ENCODE measurements at regions not wholly inside any gene's neighbourhood (a gene's known extent, or its start where the extent isn't known, plus 50 kb on each side); places are given as distances from the start of the nearest gene placed in this dataset.

DNA sequence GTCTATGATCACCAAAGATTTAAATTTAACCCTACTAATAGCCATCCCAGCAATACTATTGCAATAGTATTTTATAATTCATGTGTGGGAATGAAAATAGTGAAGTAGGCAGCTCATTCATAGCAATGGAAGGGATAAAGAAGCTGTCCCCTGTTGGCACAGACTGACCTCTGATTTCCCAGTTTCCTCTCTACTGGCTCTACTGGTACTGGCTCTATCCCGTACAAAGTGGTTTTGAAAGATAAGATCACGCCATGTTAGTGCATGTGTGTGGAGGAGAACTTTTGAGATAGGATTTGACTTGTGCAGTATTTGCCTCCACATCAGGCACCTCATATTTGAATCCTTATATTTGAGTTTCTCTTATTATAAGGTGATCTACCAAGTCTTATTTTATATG is 227.3 kb upstream of the ADGRL2 start:
- TF ChIP-seq FOXP2 (optimal IDR thresholded peaks at IDR 0.05; ENCODE audit: control extremely low read depth, extremely low read length, insufficient read depth) (no peak), POLR2AphosphoS5 (IDR thresholded peaks at IDR 0.05; ENCODE audit: borderline replicate concordance, low read depth, low read length) (no peak), EZH2 (IDR thresholded peaks at IDR 0.05) (no peak)
- DNase-seq (ENCODE audit: low read depth, low spot score): no peak
- no peak overlapping the region for H3K4me3 ChIP-seq
- H3K36me3 ChIP-seq (ENCODE audit: insufficient read depth, low read length): no peaks in the 10 kb centered on the region
- H3K27ac ChIP-seq: no peak overlapping the region
- H3K9me3 ChIP-seq (ENCODE audit: low read depth, low read length): no peaks in the 10 kb centered on the region
- H3K9ac ChIP-seq (ENCODE audit: insufficient read length): no peak overlapping the region

DNA sequence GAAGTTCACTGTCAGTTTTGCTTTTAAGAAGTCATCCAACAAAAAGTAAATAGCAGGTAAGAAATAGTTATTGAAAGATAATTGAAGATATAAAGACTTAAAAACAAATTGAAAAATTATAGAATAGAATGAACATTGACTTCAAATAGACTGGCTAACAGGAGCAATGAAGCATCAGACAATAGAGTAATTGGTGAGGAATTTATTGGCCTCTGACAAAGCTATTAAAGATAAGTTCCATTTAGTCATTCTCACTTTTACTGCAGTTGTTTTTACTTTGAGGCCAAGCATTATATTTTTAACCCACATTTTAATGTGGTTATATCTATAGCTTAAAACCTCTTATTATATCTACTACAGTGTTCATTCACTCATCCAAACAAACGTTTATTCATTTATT is 228.8 kb upstream of the ADGRL2 start:
- Histone ChIP-seq H3K36me3 (ENCODE audit: insufficient read depth, low read length) (no peaks in the 10 kb centered on the region), H3K27ac (no peak overlapping the region), H3K9ac (ENCODE audit: insufficient read length) (no peak overlapping the region), H3K9me3 (ENCODE audit: low read depth, low read length) (no peaks in the 10 kb centered on the region), H3K4me3 (no peak overlapping the region)
- DNase-seq (ENCODE audit: low read depth, low spot score): no peak
- TF ChIP-seq EZH2 (IDR thresholded peaks at IDR 0.05): no peak

DNA sequence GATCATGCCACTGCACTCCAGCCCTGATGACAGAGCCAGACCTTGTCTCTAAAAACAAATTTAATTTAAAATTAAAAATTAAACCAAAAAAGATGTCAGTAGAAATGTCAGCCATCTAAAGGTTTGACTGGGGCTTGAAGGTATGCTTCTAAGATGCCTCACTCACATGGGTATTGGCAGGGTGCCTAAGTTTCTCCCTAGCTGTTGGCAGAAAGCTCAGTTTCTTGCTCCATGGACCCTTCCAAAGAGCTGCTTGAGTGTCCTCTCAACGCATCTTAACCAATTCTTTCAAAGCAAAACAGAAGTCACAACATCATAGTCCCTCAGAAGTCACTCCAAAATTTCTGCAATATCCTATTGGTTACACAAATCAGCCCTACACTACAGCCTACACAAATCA is 231.0 kb upstream of the ADGRL2 start:
- Histone ChIP-seq H3K4me3 (no peak overlapping the region), H3K9me3 (ENCODE audit: low read depth, low read length) (no peaks in the 10 kb centered on the region), H3K36me3 (ENCODE audit: insufficient read depth, low read length) (no peaks in the 10 kb centered on the region), H3K9ac (ENCODE audit: insufficient read length) (no peak overlapping the region), H3K27ac (no peak overlapping the region)
- no peak for DNase-seq (ENCODE audit: low read depth, low spot score)
- TF ChIP-seq POLR2AphosphoS5 (IDR thresholded peaks at IDR 0.05; ENCODE audit: borderline replicate concordance, low read depth, low read length) (no peak), FOXP2 (optimal IDR thresholded peaks at IDR 0.05; ENCODE audit: control extremely low read depth, extremely low read length, insufficient read depth) (no peak), EZH2 (IDR thresholded peaks at IDR 0.05) (no peak)

DNA sequence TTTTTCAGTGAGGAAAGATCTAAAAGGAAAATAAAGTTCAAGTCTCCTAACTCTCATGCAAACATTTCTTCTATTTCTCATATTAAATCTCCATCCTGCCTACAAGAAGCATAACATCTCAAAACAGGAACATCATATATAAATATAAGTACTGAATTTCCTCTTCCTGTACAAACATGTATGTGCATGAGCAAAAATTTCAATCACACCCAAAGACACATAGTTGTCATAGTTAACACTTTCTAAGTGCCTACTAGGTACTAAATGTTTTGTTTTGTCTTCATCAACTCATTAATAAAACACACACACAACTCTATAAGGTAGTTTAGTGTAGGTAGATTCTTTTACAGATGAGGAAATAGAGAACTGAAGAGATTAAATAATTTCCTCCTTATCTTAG is 237.1 kb upstream of the ADGRL2 start:
- H3K36me3 ChIP-seq (ENCODE audit: insufficient read depth, low read length): no peaks in the 10 kb centered on the region
- no peak overlapping the region for H3K4me3 ChIP-seq
- no peak for TF ChIP-seq POLR2AphosphoS5 (IDR thresholded peaks at IDR 0.05; ENCODE audit: borderline replicate concordance, low read depth, low read length)
- no peak for TF ChIP-seq EZH2 (IDR thresholded peaks at IDR 0.05)
- TF ChIP-seq FOXP2 (optimal IDR thresholded peaks at IDR 0.05; ENCODE audit: control extremely low read depth, extremely low read length, insufficient read depth): no peak
- no peak overlapping the region for H3K9ac ChIP-seq (ENCODE audit: insufficient read length)
- DNase-seq (ENCODE audit: low read depth, low spot score): no peak
- no peaks in the 10 kb centered on the region for H3K9me3 ChIP-seq (ENCODE audit: low read depth, low read length)
- H3K27ac ChIP-seq: no peak overlapping the region

DNA sequence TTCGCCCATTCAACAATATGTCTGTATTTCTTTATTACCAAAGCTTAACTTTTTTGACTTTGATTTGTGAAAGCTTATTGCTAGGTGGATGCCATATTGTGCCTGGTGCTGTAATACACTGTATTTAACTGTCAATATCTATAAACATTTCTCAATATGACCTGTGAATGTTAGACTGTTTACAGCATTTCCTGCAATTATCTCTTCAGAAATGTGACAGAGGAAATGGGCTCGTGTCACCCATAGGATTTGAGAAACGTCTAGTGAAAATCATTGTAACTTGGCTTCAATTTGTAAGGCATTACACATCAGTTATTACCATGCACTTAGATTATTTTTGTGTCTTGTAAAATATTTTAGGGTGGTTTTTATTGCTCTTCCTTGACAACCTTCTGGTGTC is 237.8 kb upstream of the ADGRL2 start:
- Histone ChIP-seq H3K9me3 (ENCODE audit: low read depth, low read length) (no peaks in the 10 kb centered on the region), H3K9ac (ENCODE audit: insufficient read length) (no peak overlapping the region), H3K27ac (no peak overlapping the region), H3K36me3 (ENCODE audit: insufficient read depth, low read length) (no peaks in the 10 kb centered on the region), H3K4me3 (no peak overlapping the region)
- TF ChIP-seq FOXP2 (optimal IDR thresholded peaks at IDR 0.05; ENCODE audit: control extremely low read depth, extremely low read length, insufficient read depth) (no peak), EZH2 (IDR thresholded peaks at IDR 0.05) (no peak), POLR2AphosphoS5 (IDR thresholded peaks at IDR 0.05; ENCODE audit: borderline replicate concordance, low read depth, low read length) (no peak)
- no peak for DNase-seq (ENCODE audit: low read depth, low spot score)

DNA sequence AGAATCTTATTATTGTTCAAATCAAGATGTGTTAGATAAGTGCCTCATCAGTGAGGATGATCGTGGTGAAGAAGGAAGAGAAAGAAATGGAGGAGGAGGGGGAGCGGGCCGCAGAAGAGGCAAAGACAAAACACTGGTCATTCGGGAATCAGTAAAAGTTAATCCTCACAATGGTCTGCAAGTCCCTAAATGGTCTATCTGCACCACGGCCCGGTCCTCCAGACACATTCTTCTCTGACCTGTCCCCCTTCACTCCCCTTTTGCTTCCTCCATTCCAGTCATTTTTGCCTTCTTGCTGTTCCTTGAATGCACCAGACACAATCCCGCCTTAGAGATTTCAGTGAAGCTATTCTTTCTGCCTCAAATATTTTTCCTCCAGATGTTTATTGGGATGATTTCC is 240.1 kb upstream of the ADGRL2 start:
- Histone ChIP-seq H3K9me3 (ENCODE audit: low read depth, low read length) (no peaks in the 10 kb centered on the region), H3K36me3 (ENCODE audit: insufficient read depth, low read length) (no peaks in the 10 kb centered on the region), H3K4me3 (no peak overlapping the region), H3K9ac (ENCODE audit: insufficient read length) (no peak overlapping the region), H3K27ac (no peak overlapping the region)
- DNase-seq (ENCODE audit: low read depth, low spot score): no peak
- no peak for TF ChIP-seq FOXP2 (optimal IDR thresholded peaks at IDR 0.05; ENCODE audit: control extremely low read depth, extremely low read length, insufficient read depth)
- TF ChIP-seq POLR2AphosphoS5 (IDR thresholded peaks at IDR 0.05; ENCODE audit: borderline replicate concordance, low read depth, low read length): no peak
- no peak for TF ChIP-seq EZH2 (IDR thresholded peaks at IDR 0.05)

DNA sequence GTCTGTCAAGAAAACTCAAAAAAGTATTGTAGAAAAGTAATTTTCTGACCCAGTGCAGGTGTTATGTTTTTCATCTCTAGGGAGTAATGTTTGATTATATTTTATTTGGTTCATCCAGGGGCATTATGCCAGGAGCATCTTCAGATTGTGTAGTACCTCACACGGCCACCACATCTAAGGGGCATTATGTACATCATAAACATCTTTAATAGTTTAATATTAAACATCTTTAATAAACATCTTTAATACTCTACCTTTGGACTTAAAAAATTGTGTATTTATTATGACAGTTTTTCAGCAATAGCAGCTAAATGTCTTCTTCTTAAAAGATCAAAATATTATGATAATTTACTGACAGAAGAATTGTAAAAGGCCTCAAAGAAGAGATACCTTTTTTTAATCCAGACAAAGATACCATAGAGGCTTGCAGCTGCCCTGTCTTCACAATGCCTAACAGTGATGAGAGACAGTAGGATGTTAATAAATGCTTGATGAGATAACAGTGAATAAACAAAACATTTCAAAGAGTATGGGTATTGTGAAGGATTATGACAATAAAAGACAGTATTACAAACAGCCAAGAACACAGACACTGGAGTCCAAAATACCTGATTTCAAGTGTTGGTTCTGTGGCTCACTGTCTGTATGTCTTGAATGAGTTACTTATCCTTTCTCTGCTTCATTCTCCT is 240.9 kb upstream of the ADGRL2 start:
- DNase-seq (ENCODE audit: low read depth, low spot score): no peak
- Histone ChIP-seq H3K9ac (ENCODE audit: insufficient read length) (no peak overlapping the region), H3K4me3 (no peak overlapping the region), H3K9me3 (ENCODE audit: low read depth, low read length) (no peaks in the 10 kb centered on the region), H3K27ac (no peak overlapping the region), H3K36me3 (ENCODE audit: insufficient read depth, low read length) (no peaks in the 10 kb centered on the region)
- no peak for TF ChIP-seq POLR2AphosphoS5 (IDR thresholded peaks at IDR 0.05; ENCODE audit: borderline replicate concordance, low read depth, low read length)
- TF ChIP-seq EZH2 (IDR thresholded peaks at IDR 0.05): no peak
- no peak for TF ChIP-seq FOXP2 (optimal IDR thresholded peaks at IDR 0.05; ENCODE audit: control extremely low read depth, extremely low read length, insufficient read depth)

DNA sequence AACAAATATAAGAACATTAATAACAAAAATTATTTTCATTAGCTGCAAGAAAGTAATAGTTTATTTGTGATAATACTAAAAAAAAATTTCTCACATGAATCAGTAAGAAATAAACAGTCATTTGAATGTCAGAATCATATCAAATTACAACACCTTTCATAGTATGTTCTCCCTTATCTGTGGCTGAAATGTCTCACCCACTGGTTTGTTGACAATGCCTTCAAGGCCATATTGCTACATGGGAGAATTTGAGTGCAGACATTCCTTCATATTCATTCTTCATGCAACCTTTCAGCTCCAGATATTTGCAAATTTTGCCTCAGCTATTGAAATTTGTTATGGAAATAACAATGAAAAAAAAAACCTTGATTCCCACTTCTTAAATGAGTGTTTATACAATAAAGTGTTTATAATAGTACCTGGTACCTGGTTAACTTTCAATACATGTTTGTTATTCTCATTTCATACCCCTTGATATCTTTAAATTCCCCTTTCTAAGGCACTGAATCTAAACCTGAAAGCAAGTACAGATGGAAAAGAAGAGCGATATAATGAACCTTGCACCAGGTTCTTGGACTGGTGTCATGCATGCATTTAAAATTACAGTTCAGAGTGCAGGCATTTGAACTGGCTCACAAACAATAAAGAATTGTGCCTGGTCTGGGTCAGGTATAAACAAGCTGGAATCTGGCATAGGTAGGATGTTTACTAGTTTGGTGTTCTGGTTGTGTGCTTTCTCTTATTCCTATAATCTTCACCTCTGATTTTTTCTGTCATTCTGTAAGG is 242.2 kb upstream of the ADGRL2 start:
- TF ChIP-seq FOXP2 (optimal IDR thresholded peaks at IDR 0.05; ENCODE audit: control extremely low read depth, extremely low read length, insufficient read depth) (no peak), POLR2AphosphoS5 (IDR thresholded peaks at IDR 0.05; ENCODE audit: borderline replicate concordance, low read depth, low read length) (no peak), EZH2 (IDR thresholded peaks at IDR 0.05) (no peak)

More for the DNA sequence above, 242.2 kb upstream of the ADGRL2 start:
- no peaks in the 10 kb centered on the region for H3K9me3 ChIP-seq (ENCODE audit: low read depth, low read length)
- H3K36me3 ChIP-seq (ENCODE audit: insufficient read depth, low read length): no peaks in the 10 kb centered on the region
- no peak overlapping the region for H3K27ac ChIP-seq
- H3K4me3 ChIP-seq: no peak overlapping the region
- H3K9ac ChIP-seq (ENCODE audit: insufficient read length): no peak overlapping the region
- no peak for DNase-seq (ENCODE audit: low read depth, low spot score)

Measured in SK-N-MC (cell line).